Astrocyte (in vitro differentiated cells and primary cell): ENCODE measurements at regions not wholly inside any gene's neighbourhood (a gene's known extent, or its start where the extent isn't known, plus 50 kb on each side); places are given as distances from the start of the nearest gene placed in this dataset.

Source experiments
- DNase-seq: peaks from one replicate; pipeline ENCODE4 v3.0.0-alpha.2; 2010; ENCODE audit warnings: low read depth
- FAIRE-seq: peaks from 2 replicates; lab custom pipeline; 2011; peaks lifted over from hg19 to GRCh38; lab: Jason Lieb, UNC
- H2AFZ ChIP-seq: 2 replicates; pipeline ENCODE4 v1.6.0; 2012; ENCODE audit warnings: low read depth, low read length, inconsistent platforms
- H3K27ac ChIP-seq: 2 replicates; pipeline ENCODE4 v1.5.1; 2011; ENCODE audit warnings: low read depth, low read length, inconsistent platforms
- H3K27me3 ChIP-seq: 2 replicates; pipeline ENCODE4 v1.6.0; 2011; ENCODE audit warnings: low read length, inconsistent platforms; ENCODE audit not compliant: insufficient read depth
- H3K36me3 ChIP-seq: 2 replicates; pipeline ENCODE4 v1.5.1; 2011; ENCODE audit warnings: low read length, inconsistent platforms; ENCODE audit not compliant: insufficient read depth
- H3K4me1 ChIP-seq: 2 replicates; pipeline ENCODE4 v1.5.1; 2011; ENCODE audit warnings: low read length, inconsistent platforms; ENCODE audit not compliant: insufficient read depth
- H3K4me2 ChIP-seq: 2 replicates; pipeline ENCODE4 v1.6.0; 2012; ENCODE audit warnings: low read length, inconsistent platforms
- H3K4me3 ChIP-seq: 2 replicates; pipeline ENCODE4 v1.5.1; 2011; ENCODE audit warnings: low read depth, mild to moderate bottlenecking, low read length, inconsistent platforms; ENCODE audit not compliant: insufficient read depth
- H3K79me2 ChIP-seq: 2 replicates; pipeline ENCODE4 v1.6.0; 2012; ENCODE audit warnings: mild to moderate bottlenecking, low read length, inconsistent platforms; ENCODE audit not compliant: insufficient read depth
- H3K9ac ChIP-seq: 2 replicates; pipeline ENCODE4 v1.6.0; 2012; ENCODE audit warnings: mild to moderate bottlenecking, low read length, inconsistent platforms
- H3K9me3 ChIP-seq: 2 replicates; pipeline ENCODE4 v1.5.1; 2012; ENCODE audit warnings: low read depth, mild to moderate bottlenecking, low read length, inconsistent platforms; ENCODE audit not compliant: insufficient read depth
- H4K20me1 ChIP-seq: 2 replicates; pipeline ENCODE4 v1.6.0; 2012; ENCODE audit warnings: low read length, inconsistent platforms; ENCODE audit not compliant: insufficient read depth
- H3K27ac Mint-ChIP-seq: one replicate; pipeline ENCODE4 v1.8.0; 2021; ENCODE audit warnings: mild to moderate bottlenecking, mixed read lengths; ENCODE audit not compliant: unreplicated experiment
- H3K27me3 Mint-ChIP-seq: one replicate; pipeline ENCODE4 v1.8.0; 2021; ENCODE audit warnings: low read depth, mixed read lengths; ENCODE audit not compliant: unreplicated experiment
- H3K36me3 Mint-ChIP-seq: one replicate; pipeline ENCODE4 v1.8.0; 2021; ENCODE audit warnings: low read depth, mixed read lengths; ENCODE audit not compliant: unreplicated experiment
- H3K4me1 Mint-ChIP-seq: one replicate; pipeline ENCODE4 v1.8.0; 2021; ENCODE audit warnings: low read depth, mixed read lengths; ENCODE audit not compliant: unreplicated experiment
- H3K4me3 Mint-ChIP-seq: one replicate; pipeline ENCODE4 v1.8.0; 2021; ENCODE audit warnings: mild to moderate bottlenecking, moderate library complexity, mixed read lengths; ENCODE audit not compliant: unreplicated experiment
- H3K9me3 Mint-ChIP-seq: one replicate; pipeline ENCODE4 v1.8.0; 2021; ENCODE audit warnings: mild to moderate bottlenecking, mixed read lengths; ENCODE audit not compliant: unreplicated experiment
- EZH2 ChIP-seq: IDR thresholded peaks from 2 replicates; pipeline ENCODE4 v1.6.1; 2012; ENCODE audit warnings: mild to moderate bottlenecking, low read length, inconsistent platforms; ENCODE audit not compliant: insufficient read depth
- TF ChIP-seq, protein P1 (sequence below): IDR thresholded peaks from 2 replicates; pipeline ENCODE4 v1.5.1; 2011; ENCODE audit warnings: low read depth, mild to moderate bottlenecking, inconsistent platforms, low read length, moderate library complexity; ENCODE audit not compliant: insufficient read depth

DNA sequence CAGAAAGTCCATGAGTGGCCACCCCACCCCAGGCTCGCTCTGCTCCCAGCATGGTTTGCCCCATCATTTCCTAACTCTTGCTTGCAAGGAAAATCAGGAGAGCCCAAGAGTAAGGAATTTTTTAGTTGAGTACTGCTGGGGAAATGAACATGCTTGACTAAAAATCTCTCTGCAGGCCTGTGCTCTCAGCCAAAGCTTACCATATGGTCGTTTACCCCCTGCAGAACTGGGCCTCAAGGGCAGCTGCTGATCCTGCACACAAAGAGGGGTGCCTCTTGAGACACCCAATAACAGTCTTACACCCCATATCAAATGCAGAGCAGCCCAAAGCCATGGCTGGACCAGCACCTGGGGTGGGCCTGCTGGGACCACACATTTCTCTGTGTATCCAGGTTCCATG is 183.2 kb downstream of the CXCL12 start:
- Mint-ChIP-seq H3K36me3 (peaks cover 2% of the 10 kb centered on the region), H3K4me3 (no peak overlapping the region), H3K27me3 (peaks cover 2% of the 10 kb centered on the region), H3K4me1 (peaks cover 16% of the 10 kb centered on the region), H3K27ac (no peak overlapping the region), H3K9me3 (peaks cover 3% of the 10 kb centered on the region)
- Histone ChIP-seq H4K20me1 (no peaks in the 10 kb centered on the region), H2AFZ (no peak overlapping the region), H3K4me3 (no peak overlapping the region), H3K36me3 (no peaks in the 10 kb centered on the region), H3K79me2 (no peaks in the 10 kb centered on the region), H3K27me3 (peaks cover 47% of the 10 kb centered on the region), H3K4me1 (peaks cover 6% of the 10 kb centered on the region), H3K9me3 (peaks cover 6% of the 10 kb centered on the region), H3K27ac (no peak overlapping the region), H3K4me2 (no peak overlapping the region), H3K9ac (no peak overlapping the region)
- TF ChIP-seq, protein P1, sequence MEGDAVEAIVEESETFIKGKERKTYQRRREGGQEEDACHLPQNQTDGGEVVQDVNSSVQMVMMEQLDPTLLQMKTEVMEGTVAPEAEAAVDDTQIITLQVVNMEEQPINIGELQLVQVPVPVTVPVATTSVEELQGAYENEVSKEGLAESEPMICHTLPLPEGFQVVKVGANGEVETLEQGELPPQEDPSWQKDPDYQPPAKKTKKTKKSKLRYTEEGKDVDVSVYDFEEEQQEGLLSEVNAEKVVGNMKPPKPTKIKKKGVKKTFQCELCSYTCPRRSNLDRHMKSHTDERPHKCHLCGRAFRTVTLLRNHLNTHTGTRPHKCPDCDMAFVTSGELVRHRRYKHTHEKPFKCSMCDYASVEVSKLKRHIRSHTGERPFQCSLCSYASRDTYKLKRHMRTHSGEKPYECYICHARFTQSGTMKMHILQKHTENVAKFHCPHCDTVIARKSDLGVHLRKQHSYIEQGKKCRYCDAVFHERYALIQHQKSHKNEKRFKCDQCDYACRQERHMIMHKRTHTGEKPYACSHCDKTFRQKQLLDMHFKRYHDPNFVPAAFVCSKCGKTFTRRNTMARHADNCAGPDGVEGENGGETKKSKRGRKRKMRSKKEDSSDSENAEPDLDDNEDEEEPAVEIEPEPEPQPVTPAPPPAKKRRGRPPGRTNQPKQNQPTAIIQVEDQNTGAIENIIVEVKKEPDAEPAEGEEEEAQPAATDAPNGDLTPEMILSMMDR, result no peak
- no peak for TF ChIP-seq EZH2
- DNase-seq, result no peak
- no peak for FAIRE-seq

DNA sequence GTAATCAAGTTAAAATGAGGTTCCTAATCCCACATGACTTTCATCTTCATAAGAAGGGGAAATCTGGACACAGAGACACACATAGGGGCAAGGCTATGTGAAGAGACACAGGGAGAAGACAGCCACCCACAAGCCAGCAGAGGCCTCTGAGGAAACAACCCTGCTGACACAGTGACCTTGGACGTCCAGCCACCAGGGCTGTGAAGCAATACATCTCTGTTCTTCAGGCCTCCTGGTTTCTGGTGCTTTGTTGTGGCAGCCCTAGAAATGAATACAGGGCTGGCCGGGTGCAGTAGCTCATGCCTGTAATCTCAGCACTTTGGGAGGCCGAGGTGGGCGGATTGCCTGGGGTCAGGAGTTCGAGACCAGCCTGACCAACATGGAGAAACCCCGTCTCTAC is 183.9 kb downstream of the CXCL12 start:
- Histone ChIP-seq H3K27me3 (peaks cover 46% of the 10 kb centered on the region), H3K79me2 (no peaks in the 10 kb centered on the region), H2AFZ (no peak overlapping the region), H4K20me1 (no peaks in the 10 kb centered on the region), H3K27ac (no peak overlapping the region), H3K36me3 (no peaks in the 10 kb centered on the region), H3K9ac (no peak overlapping the region), H3K9me3 (peaks cover 6% of the 10 kb centered on the region), H3K4me3 (no peak overlapping the region), H3K4me2 (no peak overlapping the region), H3K4me1 (peaks cover 8% of the 10 kb centered on the region)
- no peak for FAIRE-seq
- no peak for DNase-seq
- no peak for TF ChIP-seq EZH2
- TF ChIP-seq, protein P1, result no peak
- Mint-ChIP-seq H3K27me3 (peaks cover 2% of the 10 kb centered on the region), H3K4me3 (no peak overlapping the region), H3K9me3 (peaks cover 3% of the 10 kb centered on the region), H3K4me1 (peaks cover 15% of the 10 kb centered on the region), H3K27ac (no peak overlapping the region), H3K36me3 (peaks cover 2% of the 10 kb centered on the region)

DNA sequence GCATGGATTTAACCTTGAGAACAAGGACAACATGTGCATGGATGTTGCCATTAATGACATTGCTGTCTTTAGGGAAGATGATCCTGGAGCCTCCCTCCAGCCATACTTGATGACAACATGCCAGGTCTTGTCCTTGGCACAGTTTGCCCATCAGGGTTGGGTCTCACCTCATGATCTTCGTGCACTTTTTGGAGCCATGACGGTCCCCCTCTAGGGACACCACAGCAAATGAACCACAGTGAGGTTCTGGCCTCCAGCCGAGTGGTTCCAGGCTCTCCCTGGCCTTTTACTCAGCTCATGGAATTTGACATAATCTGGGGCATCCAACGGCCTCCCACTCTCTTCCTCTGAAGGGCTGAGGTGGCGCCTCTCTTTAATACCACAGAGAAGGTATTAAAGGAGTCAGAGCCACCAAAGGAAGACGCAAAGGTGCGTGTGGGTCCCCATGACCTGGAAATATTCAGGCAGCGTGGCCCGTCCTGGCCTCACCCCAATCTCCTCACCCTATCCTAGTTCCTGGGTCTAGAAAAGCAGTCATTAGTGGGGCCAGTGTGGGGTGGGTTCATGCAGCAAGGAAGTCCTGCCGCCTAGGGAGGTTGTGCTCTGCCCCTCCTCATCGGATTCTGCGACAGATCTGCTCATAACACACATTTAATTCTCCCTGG is 184.8 kb downstream of the CXCL12 start:
- H4K20me1 ChIP-seq, result no peaks in the 10 kb centered on the region
- H3K27ac Mint-ChIP-seq, result no peak overlapping the region
- H3K79me2 ChIP-seq, result no peaks in the 10 kb centered on the region
- H3K36me3 ChIP-seq, result no peaks in the 10 kb centered on the region
- FAIRE-seq, result no peak
- H3K9me3 Mint-ChIP-seq, result peaks cover 3% of the 10 kb centered on the region
- no peak overlapping the region for H3K4me3 Mint-ChIP-seq
- no peak overlapping the region for H2AFZ ChIP-seq
- no peak for TF ChIP-seq EZH2
- peaks cover 2% of the 10 kb centered on the region for H3K36me3 Mint-ChIP-seq
- H3K4me3 ChIP-seq, result no peak overlapping the region
- peaks cover under 1% of the 10 kb centered on the region for H3K27me3 Mint-ChIP-seq
- peaks cover 6% of the 10 kb centered on the region for H3K9me3 ChIP-seq
- H3K27me3 ChIP-seq, result peaks cover 39% of the 10 kb centered on the region
- H3K4me1 ChIP-seq, result peaks cover 16% of the 10 kb centered on the region
- H3K9ac ChIP-seq, result no peak overlapping the region
- DNase-seq, result no peak
- H3K4me2 ChIP-seq, result no peak overlapping the region
- H3K27ac ChIP-seq, result no peak overlapping the region
- H3K4me1 Mint-ChIP-seq, result peaks cover 19% of the 10 kb centered on the region
